HG03575 (cell line): ENCODE measurements at regions not wholly inside any gene's neighbourhood (a gene's known extent, or its start where the extent isn't known, plus 50 kb on each side); places are given as distances from the start of the nearest gene placed in this dataset.

Source experiments
- ATAC-seq: cut with Tn5 transposase; IDR thresholded peaks from one replicate; pipeline ENCODE4 v1.9.1; 2021; ENCODE audit not compliant: unreplicated experiment, insufficient number of reproducible peaks, low FRiP score; ENCODE audit errors: extremely low read depth

- ATAC-seq, result no peak
These were observed 52.2 kb downstream of the FAT3 start for GRCh38 chr11:92276773-92277172.

GRCh38 chr11:92277871-92278270 is 53.3 kb downstream of the FAT3 start:
- no peak for ATAC-seq

GRCh38 chr11:92278791-92279433 is 54.3 kb downstream of the FAT3 start:
- ATAC-seq, result no peak

GRCh38 chr11:92284107-92284506 is 59.5 kb downstream of the FAT3 start:
- no peak for ATAC-seq

GRCh38 chr11:92284558-92284957 is 59.9 kb downstream of the FAT3 start:
- no peak for ATAC-seq

GRCh38 chr11:92285776-92286175 is 61.2 kb downstream of the FAT3 start:
- ATAC-seq, result no peak

- ATAC-seq, result no peak
These were observed 62.1 kb downstream of the FAT3 start for GRCh38 chr11:92286709-92287108.

GRCh38 chr11:92295175-92296137 is 70.8 kb downstream of the FAT3 start:
- ATAC-seq, result no peak

GRCh38 chr11:92296138-92296515 is 71.5 kb downstream of the FAT3 start:
- no peak for ATAC-seq

GRCh38 chr11:92297567-92298553 is 73.2 kb downstream of the FAT3 start:
- no peak for ATAC-seq

GRCh38 chr11:92300876-92301275 is 76.3 kb downstream of the FAT3 start:
- no peak for ATAC-seq

GRCh38 chr11:92302770-92303169 is 78.2 kb downstream of the FAT3 start:
- ATAC-seq, result no peak

GRCh38 chr11:92304271-92304670 is 79.7 kb downstream of the FAT3 start:
- ATAC-seq, result no peak

GRCh38 chr11:92306966-92307510 is 82.4 kb downstream of the FAT3 start:
- ATAC-seq, result no peak

- no peak for ATAC-seq
These were observed 83.7 kb downstream of the FAT3 start for GRCh38 chr11:92308366-92308765.

- no peak for ATAC-seq
These were observed 87.2 kb downstream of the FAT3 start for GRCh38 chr11:92311616-92312449.

GRCh38 chr11:92313784-92314183 is 89.2 kb downstream of the FAT3 start:
- ATAC-seq, result no peak

GRCh38 chr11:92314499-92314898 is 89.9 kb downstream of the FAT3 start:
- ATAC-seq, result no peak
